ENCODE measurements at regions not wholly inside any gene's neighbourhood (a gene's known extent, or its start where the extent isn't known, plus 50 kb on each side); places are given as distances from the start of the nearest gene placed in this dataset.

- no peak for DNase-seq (ENCODE audit: low spot score, unreplicated experiment)
- H3K36me3 Mint-ChIP-seq (ENCODE audit: insufficient read depth) = no peaks in the 10 kb centered on the region
- no peaks in the 10 kb centered on the region for H3K27me3 Mint-ChIP-seq
- peaks cover 3% of the 10 kb centered on the region for H3K9me3 Mint-ChIP-seq (ENCODE audit: low read depth)
- H3K4me1 Mint-ChIP-seq (ENCODE audit: low read depth) = no peaks in the 10 kb centered on the region
- H3K27ac Mint-ChIP-seq = no peak overlapping the region
- H3K4me3 Mint-ChIP-seq (ENCODE audit: low read depth) = no peak overlapping the region
- TF ChIP-seq, protein P1, sequence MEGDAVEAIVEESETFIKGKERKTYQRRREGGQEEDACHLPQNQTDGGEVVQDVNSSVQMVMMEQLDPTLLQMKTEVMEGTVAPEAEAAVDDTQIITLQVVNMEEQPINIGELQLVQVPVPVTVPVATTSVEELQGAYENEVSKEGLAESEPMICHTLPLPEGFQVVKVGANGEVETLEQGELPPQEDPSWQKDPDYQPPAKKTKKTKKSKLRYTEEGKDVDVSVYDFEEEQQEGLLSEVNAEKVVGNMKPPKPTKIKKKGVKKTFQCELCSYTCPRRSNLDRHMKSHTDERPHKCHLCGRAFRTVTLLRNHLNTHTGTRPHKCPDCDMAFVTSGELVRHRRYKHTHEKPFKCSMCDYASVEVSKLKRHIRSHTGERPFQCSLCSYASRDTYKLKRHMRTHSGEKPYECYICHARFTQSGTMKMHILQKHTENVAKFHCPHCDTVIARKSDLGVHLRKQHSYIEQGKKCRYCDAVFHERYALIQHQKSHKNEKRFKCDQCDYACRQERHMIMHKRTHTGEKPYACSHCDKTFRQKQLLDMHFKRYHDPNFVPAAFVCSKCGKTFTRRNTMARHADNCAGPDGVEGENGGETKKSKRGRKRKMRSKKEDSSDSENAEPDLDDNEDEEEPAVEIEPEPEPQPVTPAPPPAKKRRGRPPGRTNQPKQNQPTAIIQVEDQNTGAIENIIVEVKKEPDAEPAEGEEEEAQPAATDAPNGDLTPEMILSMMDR (IDR thresholded peaks at IDR 0.05; ENCODE audit: unreplicated experiment) = no peak
Observed at GRCh38 chr15:47507221-47507985, 209.9 kb upstream of the SEMA6D start.

GRCh38 chr15:47511261-47511660 lies 206.0 kb upstream of the SEMA6D start:
- no peak overlapping the region for H3K4me3 Mint-ChIP-seq (ENCODE audit: low read depth)

GRCh38 chr15:47513471-47513870 lies 203.8 kb upstream of the SEMA6D start:
- no peak overlapping the region for H3K4me3 Mint-ChIP-seq (ENCODE audit: low read depth)

More at GRCh38 chr15:47511261-47511660, 206.0 kb upstream of the SEMA6D start:
- H3K4me1 Mint-ChIP-seq (ENCODE audit: low read depth) = no peaks in the 10 kb centered on the region
- no peaks in the 10 kb centered on the region for H3K36me3 Mint-ChIP-seq (ENCODE audit: insufficient read depth)
- H3K27me3 Mint-ChIP-seq = no peaks in the 10 kb centered on the region
- H3K9me3 Mint-ChIP-seq (ENCODE audit: low read depth) = peaks cover 3% of the 10 kb centered on the region
- no peak overlapping the region for H3K27ac Mint-ChIP-seq
- no peak for DNase-seq (ENCODE audit: low spot score, unreplicated experiment)
- TF ChIP-seq, protein P1 (IDR thresholded peaks at IDR 0.05; ENCODE audit: unreplicated experiment) = no peak

DNA sequence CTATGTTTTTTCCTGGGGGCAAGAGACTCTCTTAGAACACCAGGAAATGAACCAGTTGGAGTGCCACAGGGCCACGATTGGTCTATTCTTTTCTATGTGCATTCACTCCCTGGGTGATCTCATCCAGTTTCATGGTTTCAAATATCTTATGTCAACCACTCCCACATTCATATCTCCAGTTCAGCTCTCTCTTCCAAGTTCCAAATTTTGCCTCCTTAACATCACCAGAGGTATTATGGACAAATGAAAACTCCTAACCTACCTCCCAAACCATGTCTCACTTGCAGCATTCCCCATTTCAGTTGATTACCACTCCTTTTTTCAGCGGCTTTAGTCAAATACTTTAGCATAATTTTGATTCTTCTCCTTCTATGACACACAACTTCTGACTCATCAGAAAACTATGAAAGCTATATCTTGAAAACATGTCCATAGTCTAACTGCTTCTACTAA lies 203.1 kb upstream of the SEMA6D start:
- Mint-ChIP-seq H3K27me3 (no peaks in the 10 kb centered on the region), H3K4me1 (ENCODE audit: low read depth) (no peaks in the 10 kb centered on the region), H3K4me3 (ENCODE audit: low read depth) (no peak overlapping the region), H3K27ac (no peak overlapping the region), H3K36me3 (ENCODE audit: insufficient read depth) (no peaks in the 10 kb centered on the region), H3K9me3 (ENCODE audit: low read depth) (peaks cover 3% of the 10 kb centered on the region)
- TF ChIP-seq, protein P1 (IDR thresholded peaks at IDR 0.05; ENCODE audit: unreplicated experiment) = no peak
- no peak for DNase-seq (ENCODE audit: low spot score, unreplicated experiment)

More at GRCh38 chr15:47513471-47513870, 203.8 kb upstream of the SEMA6D start:
- Mint-ChIP-seq H3K27me3 (no peaks in the 10 kb centered on the region), H3K4me1 (ENCODE audit: low read depth) (no peaks in the 10 kb centered on the region), H3K36me3 (ENCODE audit: insufficient read depth) (no peaks in the 10 kb centered on the region), H3K27ac (no peak overlapping the region), H3K9me3 (ENCODE audit: low read depth) (peaks cover 3% of the 10 kb centered on the region)
- TF ChIP-seq, protein P1 (IDR thresholded peaks at IDR 0.05; ENCODE audit: unreplicated experiment) = no peak
- DNase-seq (ENCODE audit: low spot score, unreplicated experiment) = no peak

DNA sequence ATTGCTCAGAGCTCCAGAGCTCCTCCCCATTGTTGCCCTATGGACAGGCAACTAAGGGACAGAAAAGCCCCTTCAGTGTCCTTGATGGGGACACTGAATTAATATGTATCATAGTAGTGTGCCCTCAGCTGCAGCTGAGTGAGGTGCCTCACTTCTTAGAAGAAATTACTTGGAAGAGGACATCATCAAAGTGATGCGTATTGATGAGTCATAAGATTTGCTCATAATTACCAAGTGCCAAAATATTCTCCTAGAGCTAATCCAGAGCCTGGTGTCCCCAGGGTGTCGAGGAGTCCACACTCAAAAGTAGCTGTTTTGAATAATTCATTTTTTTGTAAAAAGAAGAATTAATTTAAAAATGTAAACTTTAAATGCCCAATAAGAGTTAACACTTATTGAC lies 200.7 kb upstream of the SEMA6D start:
- Mint-ChIP-seq H3K9me3 (ENCODE audit: low read depth) (no peaks in the 10 kb centered on the region), H3K4me3 (ENCODE audit: low read depth) (no peak overlapping the region), H3K36me3 (ENCODE audit: insufficient read depth) (no peaks in the 10 kb centered on the region), H3K27ac (no peak overlapping the region), H3K4me1 (ENCODE audit: low read depth) (no peaks in the 10 kb centered on the region), H3K27me3 (no peaks in the 10 kb centered on the region)
- no peak for DNase-seq (ENCODE audit: low spot score, unreplicated experiment)
- TF ChIP-seq, protein P1 (IDR thresholded peaks at IDR 0.05; ENCODE audit: unreplicated experiment) = no peak

All from progenitor cell of endocrine pancreas (in vitro differentiated cells).